ENCODE measurements at regions not wholly inside any gene's neighbourhood (a gene's known extent, or its start where the extent isn't known, plus 50 kb on each side); places are given as distances from the start of the nearest gene placed in this dataset.
A peak's percentile ranks its signal among the peaks of the same experiment; 100 is the strongest.

DNA sequence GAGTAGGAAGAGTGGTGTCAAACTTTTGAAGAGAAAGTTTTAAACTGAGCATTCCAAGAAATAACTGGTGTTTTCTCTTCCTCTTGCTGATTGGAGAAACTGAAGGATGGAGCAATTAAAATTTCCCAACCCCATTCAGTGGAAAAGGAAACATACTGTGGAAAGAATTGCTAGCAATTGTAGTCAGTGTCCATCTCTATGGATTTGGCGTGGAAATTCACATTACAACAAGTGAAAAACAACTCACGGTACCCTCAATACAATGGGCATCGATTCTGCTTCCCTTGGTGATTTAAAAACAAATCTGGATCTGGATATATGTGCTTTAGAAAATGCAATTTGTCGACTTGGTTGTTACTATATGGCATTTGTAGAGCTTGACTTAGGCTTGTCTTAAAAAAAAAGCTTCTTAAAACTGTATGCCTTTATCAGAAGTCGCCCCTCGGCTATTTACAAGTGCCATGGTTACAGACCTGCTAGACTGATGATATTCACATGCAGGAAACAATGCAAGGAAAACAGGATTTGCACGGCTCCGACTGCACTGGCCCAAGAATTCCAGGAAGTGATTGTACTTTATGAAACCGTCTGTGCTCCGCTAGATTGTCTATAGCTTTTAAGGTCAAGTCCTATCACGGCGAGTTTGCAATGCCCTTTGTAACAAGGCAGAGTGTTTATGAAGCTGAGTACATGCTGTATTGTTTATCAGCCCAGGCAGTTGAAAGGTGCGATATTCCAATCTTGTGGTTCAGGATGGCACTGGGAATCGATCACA lies 131.7 kb upstream of the PHACTR1 start:
- no peak for DNase-seq (ENCODE audit: low read depth in 2 of 2)

DNA sequence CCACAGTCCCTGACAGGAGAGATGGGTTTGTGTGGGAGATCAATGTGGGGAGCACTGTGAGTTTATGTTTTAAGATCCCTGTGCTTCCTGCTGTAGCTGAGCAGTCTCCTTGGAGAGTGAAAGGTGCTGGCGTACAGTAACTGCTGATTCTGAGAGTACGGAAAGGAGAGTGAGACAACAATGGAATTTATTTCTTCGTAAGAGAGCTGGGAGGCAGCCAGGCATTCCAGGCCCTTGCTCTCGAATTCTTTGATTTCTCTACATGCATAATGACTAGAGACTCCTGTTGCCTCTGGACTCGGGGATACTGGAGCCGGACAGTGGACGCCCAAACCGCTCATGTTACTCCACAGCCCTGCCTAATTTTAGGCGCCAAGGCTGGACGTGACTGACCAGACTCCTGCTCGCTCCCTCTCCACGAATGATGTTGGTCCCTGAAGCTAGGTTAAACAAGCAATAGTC lies 131.0 kb upstream of the PHACTR1 start:
- DNase-seq (ENCODE audit: low read depth in 2 of 2), result no peak

DNA sequence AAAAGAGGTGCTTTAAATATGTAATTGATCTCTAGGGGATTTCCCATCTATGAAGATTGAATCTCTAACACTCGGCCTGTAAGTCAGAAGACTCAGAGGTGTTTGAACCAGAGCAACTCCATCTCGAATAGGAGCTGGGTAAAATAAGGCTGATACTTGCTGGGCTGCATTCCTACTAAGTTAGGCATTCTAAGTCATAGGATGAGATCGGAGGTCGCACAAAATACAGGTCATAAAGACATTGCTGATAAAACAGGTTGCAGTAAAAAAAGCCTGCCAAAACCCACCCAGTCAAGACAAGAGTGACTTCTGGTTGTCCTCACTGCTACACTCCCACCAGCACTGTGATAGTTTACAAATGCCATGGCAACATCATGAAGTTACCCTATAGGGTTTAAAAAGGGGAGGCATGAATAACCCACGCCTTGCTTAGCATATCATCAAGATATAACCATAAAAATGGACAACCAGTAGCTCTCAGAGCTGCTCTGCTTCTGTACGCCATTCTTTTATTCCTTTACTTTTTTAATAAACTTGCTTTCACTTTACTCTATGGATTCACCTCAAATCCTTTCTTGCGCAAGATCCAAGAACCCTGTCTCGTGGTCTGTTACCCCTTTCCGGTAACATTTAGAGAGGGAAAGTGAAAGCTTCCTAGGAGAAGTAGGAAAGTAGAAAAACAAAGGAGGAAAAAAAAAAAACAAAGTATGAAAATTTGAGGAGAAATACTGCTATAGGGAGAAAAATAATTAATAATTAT lies 129.7 kb upstream of the PHACTR1 start:
- DNase-seq (ENCODE audit: low read depth in 2 of 2), result no peak

DNA sequence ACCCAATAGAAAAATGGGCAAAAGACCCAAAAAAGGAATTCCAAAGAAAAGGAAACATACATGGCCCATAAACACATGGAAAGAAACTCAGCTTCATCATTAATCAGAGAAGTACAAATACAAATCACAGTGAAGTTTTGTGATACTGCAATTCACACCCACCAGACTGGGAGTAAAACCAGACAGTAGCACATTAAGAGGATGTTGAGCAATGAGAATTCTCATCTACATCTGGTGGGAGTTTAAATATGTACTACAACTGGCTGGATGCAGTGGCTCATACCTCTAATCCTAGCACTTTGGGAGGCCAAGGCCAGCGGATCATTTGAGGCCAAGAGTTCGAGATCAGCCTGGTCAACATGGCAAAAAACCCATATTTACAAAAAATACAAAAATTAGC lies 125.7 kb upstream of the PHACTR1 start:
- DNase-seq (ENCODE audit: low read depth in 2 of 2), result no peak

DNA sequence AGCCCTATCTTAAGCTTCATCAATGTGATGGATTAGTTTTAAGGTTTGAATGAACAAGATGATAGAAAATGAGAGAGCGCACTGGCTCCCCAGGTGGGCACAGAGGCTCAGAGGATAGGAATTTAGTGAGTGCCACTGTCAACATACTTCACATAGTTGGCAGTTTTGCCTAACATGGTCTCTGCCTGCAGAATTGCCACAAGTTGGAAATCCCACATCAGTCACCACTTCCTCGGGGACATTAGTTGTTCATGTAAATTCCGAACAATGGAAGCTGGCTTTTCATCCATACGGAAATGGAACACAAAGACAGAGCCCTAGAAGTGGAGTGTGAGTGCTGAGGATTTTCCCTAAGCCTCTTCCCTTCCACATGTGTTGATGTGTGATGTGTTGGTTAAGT lies 123.9 kb upstream of the PHACTR1 start:
- DNase-seq (ENCODE audit: low read depth in 2 of 2), result no peak

DNA sequence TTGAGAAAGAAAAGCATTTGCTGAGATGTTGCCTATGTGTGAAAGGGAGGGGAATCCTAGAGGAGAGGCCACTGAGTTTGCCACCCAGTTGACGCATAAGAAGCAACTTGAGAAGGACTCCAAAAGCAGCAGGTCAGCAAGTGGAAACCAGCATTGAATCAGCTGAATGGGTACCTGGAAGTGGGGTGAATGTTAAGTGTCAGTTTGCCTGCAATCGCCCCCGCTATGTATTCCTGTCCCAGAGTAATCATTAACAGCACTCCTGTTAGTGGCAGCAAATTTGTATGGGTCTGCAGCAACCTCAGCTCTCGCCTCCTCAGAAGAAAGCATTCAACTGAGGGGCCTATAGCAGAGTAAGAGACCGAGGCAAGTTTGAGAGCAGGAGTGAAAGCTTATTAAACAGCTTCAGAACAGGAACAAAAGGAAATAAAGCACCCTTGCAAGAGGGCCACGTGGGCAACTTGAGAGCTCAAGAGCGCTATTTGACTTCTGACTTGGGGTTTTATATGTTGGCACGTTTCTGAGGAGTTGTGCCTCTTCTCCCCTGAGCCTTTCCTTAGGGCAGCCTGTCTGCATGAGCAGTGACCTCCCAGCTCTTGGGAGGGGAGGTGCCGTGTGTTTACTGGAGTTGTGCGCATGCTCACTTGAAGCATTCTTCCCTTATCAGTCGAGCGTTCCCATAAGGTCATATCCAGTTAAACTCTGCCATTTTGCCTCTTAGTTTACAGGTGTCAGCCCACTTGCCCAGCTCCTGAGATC lies 122.6 kb upstream of the PHACTR1 start:
- DNase-seq (ENCODE audit: low read depth in 2 of 2), result no peak

DNA sequence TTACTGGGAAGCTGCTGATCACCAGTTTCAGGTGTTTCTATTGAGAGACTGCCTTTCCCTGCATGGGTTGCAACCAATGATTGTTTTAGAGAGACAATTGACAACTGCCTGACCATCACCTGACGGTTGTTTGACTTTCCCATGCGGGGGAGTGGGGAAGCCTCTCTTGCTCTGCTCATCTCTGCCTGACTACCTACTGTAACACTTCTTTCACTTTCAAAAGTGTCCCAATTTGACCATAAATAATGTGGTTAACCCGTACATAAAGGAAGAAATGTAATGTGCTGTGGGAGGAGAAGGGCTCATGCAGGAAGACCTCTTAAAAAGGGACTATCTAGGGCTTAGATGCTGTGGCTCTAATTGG lies 122.1 kb upstream of the PHACTR1 start:
- no peak for DNase-seq (ENCODE audit: low read depth in 2 of 2)

DNA sequence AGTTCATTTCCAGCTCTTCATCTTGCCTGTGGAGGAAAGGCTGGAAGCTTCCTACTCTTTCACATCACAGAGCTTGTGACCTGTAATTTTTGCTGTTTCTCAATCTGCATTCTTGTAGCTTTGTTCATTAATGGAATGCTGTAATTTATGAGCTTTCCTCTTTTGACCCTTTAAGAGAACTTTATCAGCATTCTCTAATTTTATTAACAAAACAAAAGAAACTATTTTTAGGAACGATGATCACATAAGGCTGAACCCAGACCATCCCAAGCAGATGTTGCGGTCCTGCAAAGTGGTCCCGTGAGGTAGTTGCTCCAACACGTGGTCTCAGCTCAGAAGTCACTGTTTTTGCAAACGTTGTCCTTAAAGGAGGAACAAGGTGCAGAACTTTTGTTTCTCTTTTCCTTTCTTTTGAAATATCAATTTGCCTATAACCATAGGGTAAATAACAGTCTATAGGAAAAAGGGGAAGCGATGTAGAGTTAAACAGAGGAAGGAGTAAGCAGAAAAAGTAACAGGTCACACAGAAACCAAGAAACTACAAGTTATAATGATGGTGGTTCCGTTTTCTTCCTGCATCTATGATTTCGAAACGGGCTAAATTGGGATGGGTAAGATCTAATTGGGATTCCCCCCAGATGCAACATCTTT lies 121.3 kb upstream of the PHACTR1 start:
- peak; percentile 70 to 73 for DNase-seq (ENCODE audit: low read depth in 2 of 2)

DNA sequence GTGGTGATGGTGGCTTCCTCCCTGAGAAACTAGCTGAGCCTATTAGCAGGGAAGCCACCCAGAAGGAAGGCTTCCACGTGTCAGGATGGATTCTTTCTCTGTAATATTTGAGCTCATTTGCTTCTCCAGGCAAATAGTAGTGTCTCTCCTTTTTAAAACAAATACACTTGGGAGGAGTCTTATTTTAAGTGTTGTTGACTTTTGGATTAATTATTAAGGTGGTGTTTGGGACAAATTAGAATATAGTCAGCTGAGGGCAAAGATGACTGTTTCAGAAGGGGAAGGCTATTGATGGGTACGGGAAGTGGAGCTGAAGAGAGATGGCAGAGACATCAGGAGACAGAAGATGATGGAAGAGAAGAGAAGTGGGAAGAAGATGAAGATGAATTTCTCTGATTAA lies 119.8 kb upstream of the PHACTR1 start:
- no peak for DNase-seq (ENCODE audit: low read depth in 2 of 2)

DNA sequence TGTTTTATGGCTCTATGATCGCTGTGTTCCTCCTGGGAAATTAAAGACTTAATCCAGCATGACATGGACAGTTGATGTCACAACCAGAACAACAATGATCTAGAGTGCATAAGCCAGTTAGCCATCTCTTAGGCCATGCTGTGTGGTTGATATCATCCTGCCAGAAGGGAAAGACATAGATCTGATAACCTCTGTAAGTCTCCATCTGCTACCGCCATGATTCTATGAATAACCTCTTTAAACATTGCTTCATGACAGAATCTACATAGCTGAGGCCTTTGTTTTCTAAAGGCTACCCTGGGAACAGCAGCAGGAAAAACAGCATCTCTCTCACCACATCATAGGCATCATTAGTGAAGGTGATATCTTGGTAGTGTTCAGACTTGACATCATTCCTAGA lies 117.6 kb upstream of the PHACTR1 start:
- DNase-seq (ENCODE audit: low read depth in 2 of 2), result no peak

DNA sequence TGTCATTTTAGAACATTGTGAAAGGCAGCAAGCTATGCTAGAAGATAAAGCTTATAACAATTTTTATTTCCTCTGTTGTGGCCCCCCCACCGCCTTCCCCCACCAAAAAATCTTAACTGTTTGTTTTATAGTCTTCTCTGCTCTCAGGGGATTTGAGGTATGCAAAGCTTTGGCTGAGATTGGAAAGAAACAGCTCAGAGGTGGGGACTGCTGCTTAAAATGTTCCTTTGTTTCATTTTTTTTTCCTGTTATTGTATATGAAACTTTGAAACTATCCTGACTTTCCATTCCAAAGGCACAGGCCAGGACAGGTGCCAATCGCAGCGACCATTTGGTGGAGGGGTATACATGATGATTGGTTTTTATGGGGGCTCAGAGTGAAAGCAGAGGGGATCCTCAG lies 114.7 kb upstream of the PHACTR1 start:
- DNase-seq (ENCODE audit: low read depth in 2 of 2), result peak; percentile 76 to 78

DNA sequence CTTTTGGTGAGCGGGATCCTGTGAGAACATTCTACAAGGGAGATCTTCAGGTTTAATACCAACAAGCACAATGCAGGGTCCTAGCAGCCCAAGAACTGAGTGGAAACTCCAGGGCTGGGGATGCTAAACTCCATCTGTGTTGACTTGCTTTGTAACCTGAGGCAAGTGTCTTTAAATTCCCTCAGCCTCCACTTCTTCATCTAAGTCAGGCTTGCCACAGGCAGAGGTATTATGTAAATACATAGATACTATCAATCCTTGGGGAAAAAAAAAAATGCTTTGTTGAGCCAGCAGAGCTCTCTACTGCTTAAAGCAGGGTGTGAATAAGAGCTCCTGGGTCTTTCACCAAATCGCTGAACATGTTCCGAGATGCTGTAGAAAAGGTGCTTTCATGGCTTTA lies 114.2 kb upstream of the PHACTR1 start:
- DNase-seq (ENCODE audit: low read depth in 2 of 2), result no peak

DNA sequence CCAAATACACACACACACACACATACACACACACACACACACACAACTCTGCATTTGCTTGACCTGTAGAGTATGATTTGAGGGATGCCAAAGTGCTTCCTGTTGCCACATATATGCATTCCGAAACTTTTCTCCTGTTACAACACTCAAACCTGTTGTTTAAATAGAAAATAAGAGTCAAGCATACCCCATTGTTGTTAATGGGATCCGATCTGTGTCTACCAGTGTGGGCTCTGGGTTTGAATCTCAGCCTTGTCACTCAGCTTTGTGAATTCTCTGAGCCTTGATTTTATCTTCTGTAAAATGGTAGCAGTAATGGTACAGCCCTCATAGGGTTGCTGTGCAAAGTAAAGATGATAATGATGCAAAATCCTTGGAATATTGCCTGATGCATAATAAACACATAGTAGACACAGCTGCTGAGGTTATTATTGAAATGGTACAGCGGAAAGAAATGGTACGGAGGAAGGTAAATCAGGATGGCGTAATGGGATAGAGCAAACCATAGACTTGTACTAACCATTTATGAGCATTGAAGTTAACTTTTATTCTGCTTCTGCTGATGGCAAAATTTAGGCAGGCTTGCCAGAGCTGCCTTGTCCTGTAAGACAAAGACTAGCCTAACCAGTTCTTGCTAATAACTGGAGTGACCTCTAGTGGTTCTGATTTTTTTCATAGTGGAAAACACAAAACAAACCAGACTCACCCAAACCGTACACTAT lies 113.5 kb upstream of the PHACTR1 start:
- peak in 1 of 2 experiments; percentile 63 for DNase-seq (ENCODE audit: low read depth in 2 of 2)

DNA sequence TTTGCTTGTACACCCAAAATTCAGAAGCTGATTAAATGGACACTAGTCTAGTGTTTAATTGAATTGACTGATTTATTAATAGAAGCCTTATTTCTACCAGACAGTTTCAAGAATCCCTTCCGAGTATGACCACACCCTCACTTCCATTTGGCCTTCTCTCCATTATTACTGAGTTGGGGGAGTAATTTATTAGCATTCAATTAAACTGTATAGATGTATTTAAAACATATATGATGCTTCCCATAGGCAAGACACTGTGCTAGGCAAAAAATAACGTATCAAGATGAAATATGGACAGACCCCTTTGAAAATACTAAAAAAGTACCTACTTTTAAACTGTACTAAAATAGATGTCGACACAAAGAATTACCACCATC lies 112.9 kb upstream of the PHACTR1 start:
- no peak for DNase-seq (ENCODE audit: low read depth in 2 of 2)

DNA sequence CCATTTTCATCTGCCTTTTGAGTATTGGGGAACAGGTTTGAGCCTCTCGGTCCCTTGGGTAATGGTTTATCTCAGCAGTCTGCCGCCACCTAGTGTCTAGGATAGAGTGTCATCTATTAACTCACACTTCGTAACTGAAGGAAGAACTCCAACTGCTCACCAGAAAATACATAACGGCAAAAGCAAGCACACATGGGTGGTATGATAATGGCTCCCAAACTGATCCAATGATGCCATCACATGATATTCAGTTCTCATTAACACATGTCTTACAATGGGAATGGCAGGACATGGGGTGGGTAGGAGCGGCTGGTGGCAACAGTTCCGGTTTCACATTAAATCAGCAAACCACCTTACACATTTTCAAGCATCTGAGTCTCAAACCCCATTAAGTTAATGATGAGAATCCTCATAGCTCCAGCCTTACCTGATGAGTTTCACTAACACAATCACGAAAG lies 110.7 kb upstream of the PHACTR1 start:
- no peak for DNase-seq (ENCODE audit: low read depth in 2 of 2)

DNA sequence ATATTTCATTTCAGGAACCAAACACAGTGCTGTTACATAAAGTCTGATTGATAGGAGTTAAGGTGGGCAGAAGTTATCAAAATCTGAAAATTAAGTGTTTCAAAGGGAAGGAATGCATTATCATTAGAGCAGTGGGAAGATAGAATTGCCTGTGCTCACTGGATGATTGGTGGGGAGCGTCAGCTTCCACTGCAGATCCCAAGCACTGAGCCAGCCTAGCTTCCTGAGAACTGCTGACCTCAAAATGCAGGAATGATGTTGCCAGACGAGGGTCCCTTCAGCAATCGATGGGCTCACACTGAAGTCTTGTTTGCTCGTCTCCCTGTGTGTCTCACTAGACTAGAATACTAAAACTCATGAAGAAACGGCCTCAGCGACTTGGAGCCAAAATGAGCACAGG lies 110.0 kb upstream of the PHACTR1 start:
- no peak for DNase-seq (ENCODE audit: low read depth in 2 of 2)

DNA sequence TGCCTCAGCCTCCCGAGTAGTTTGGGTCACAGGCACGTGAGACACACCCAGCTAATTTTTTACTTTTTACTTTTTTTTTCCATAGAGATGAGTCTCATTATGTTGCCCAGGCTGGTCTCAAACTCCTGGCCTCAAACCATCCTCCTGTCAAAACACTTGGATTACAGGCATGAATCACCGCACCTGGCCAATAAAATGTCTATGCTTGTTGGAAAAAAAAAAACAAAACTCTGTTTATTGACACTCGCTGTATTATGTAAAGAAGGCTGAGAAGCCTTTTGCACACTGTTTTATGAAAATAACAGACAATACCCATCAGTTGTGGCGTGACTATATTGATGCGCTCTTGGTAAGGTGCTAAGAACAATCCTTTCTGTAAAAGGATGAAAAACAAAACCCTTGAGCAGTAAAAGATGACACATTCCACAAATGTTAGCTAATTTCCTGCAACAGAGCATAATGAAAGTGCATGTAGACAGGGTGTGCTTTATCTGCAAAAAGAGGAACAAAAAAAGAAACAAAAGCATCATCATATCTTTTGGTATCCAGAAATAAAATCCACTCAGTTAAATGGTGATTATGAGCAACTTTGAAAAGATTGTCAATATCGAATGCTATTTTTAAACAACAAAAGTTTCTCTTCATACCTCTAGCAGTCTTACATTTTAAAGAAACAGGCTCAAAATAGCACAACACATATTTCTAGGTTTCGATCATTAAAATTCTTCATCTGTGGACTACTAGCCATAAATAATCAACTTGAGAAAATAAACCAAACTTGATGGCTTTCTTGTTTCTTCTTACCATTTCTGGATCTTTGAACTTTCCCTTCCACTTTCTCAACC lies 108.3 kb upstream of the PHACTR1 start:
- DNase-seq (ENCODE audit: low read depth in 2 of 2), result no peak

DNA sequence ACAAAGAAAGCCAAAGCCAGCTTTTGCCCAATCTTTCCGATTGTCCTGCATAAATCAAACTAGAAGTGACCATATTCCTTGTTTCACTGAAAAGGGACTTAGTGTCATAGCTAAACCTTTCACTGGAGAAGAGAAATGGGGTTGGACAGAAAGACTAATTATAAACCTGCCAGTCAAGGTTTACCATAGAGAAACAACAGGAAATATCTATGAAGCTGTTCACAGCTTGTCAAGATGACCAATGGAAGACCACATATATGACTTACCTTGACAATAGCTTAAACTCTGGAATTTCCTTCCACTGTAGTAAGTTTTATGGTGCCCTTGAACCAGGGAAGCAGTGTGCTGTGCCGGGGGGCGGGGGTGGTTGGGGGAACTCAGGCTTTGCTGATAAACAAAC lies 107.7 kb upstream of the PHACTR1 start:
- DNase-seq (ENCODE audit: low read depth in 2 of 2), result no peak

DNA sequence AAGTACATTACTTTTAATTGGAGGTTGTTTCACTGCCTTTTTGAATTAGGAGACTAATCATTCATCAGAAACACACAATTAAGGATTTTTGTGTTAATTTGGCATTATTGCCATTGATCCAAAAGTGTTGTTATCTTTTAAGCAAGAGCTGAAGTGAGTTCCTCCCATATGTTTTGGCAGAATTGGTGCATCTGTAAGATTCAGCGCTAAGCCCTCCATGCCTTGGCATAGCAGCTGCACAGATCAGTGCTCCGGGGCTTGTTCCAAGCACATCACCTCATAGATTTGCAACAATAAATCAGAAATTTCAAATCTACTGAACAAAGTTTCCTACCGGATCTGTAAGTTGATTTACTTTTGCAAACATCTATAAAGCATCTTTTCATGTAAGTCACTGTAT lies 106.8 kb upstream of the PHACTR1 start:
- DNase-seq (ENCODE audit: low read depth in 2 of 2), result no peak

DNA sequence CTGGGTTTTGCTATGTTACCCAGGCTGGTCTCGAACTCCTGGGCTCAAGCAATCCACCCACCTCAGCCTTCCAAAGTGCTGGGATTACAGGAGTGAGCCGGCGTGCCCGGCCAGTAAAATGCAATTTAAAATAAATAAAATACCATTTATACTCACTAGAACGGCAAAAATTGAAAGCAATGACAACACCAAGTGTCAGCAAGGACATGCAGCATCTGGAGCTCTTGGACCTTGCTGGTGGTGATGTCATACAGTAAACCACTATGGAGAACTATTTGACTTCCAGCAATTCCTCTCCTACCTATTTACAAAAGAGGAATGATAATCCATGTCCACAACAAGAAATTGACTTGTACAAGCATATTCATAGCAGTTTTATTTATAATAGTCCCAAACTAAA lies 105.7 kb upstream of the PHACTR1 start:
- DNase-seq (ENCODE audit: low read depth in 2 of 2), result no peak
